Pancreas (tissue), 10 donors: ENCODE measurements at regions not wholly inside any gene's neighbourhood (a gene's known extent, or its start where the extent isn't known, plus 50 kb on each side); places are given as distances from the start of the nearest gene placed in this dataset.

Experiments
- ATAC-seq, 4 donors: fragments of 200-7000 bp; cut with Tn5 transposase; one replicate each; pipeline versions ENCODE4 v1.8.0 to v1.9.1; 2020; ENCODE audit warnings: mild to moderate bottlenecking in 4 of 4, moderate library complexity in 4 of 4
- DNase-seq, 6 donors: peaks; one replicate each; pipeline ENCODE4 v3.0.0-alpha.2; 2020
- FAIRE-seq: peaks from 2 replicates; lab custom pipeline; 2012; peaks lifted over from hg19 to GRCh38; lab: Jason Lieb, UNC
- H3K27ac ChIP-seq, 4 donors: fragments of 200-600 bp; sonication (generic); 1 replicate in 3 of 4; 2 replicates in 1 of 4; pipeline versions ENCODE4 v1.5.0 to v1.8.0; 2020
- H3K27me3 ChIP-seq, 4 donors: fragments of 200-600 bp; one replicate each; pipeline ENCODE4 v1.8.0; 2021
- H3K36me3 ChIP-seq, 3 donors: fragments of 200-600 bp; sonication (generic) in 1 of 3; one replicate each; pipeline versions ENCODE4 v1.5.0 to v1.8.0; 2020 to 2021
- H3K4me1 ChIP-seq, 3 donors: fragments of 200-600 bp; one replicate each; pipeline ENCODE4 v1.8.0; 2021
- H3K4me3 ChIP-seq, 4 donors: fragments of 200-600 bp; sonication (generic) in 2 of 4; one replicate each; pipeline versions ENCODE4 v1.5.0 to v1.8.0; 2020 to 2021
- H3K9me3 ChIP-seq, 4 donors: fragments of 200-600 bp; one replicate each; pipeline ENCODE4 v1.8.0; 2021
- CTCF ChIP-seq, 4 donors: fragments of 200-600 bp; sonication (generic) in 3 of 4; IDR thresholded peaks; one replicate each; pipeline versions ENCODE4 v1.5.0 to v1.8.0; 2021; ENCODE audit warnings: antibody characterized with exemption in 4 of 4
- WGBS, 2 donors: extraction: QIAGEN DNeasy Blood & Tissue Kit; methylation state at CpG; one replicate each; pipeline ENCODE4 v1.1.7; 2013; 5-methylcytosine and 5-hydroxymethylcytosine counted together
- intact Hi-C, 3 donors: fragments of 100-400 bp; cut with DNase I; formaldehyde crosslinking; loops; one replicate each; pipeline versions ENCODE4 v1.11.1 to v1.14.2; 2022
- donor health status: healthy with polysubstance abuse.
- donor health status: DM: no; HTN: no; CAD: no; lungs with moderate emphysema.
- donor health status: DM: no; HTN: no; CAD: no.
- donor health status: control.
- donor health status: control.
- donor health status: Bipolar disorder and iron deficiency.
- donor health status: DM: yes; HTN: yes; CAD: no.
- donor health status: DM: no; HTN: no; CAD: no.
- donor health status: DM: no; HTN: no; CAD: no.
- donor health status: DM: yes; HTN: yes; CAD: no.

GRCh38 chr5:40309851-40310250 is 369.9 kb upstream of the PTGER4 start:
- ATAC-seq (no peak), DNase-seq (no peak), FAIRE-seq (no peak)
- Histone ChIP-seq H3K9me3 (no peaks in the 10 kb centered on the region), H3K4me1 (no peaks in the 10 kb centered on the region), H3K27ac (no peak overlapping the region), H3K4me3 (no peak overlapping the region), H3K27me3 (no peaks in the 10 kb centered on the region), H3K36me3 (no peaks in the 10 kb centered on the region)
- intact Hi-C loops = no loop called here
- WGBS, 2 donors = 88 to 91% methylated on average over 2 of the region's 2 CpGs
- no peak for TF ChIP-seq CTCF (IDR thresholded peaks at IDR 0.05)

DNA sequence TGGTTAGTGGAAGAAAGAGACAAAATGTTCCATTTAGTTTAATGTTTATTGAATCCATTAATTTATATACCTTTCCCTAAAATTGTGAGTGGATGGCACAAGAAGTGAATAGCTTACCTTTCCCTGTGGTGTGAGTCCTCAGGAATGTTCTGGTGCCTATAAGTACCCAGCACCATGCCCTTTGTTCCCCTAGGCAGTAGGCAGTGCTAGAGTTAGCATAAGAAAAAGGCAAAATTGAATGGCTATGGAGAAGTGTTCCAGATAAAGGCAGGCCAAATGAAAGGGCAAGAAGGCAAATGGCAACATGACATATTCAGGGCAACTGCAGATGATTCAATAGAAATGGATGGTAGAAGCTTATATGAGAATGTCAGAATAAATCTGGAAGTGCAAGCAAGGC is 370.8 kb upstream of the PTGER4 start:
- no peak for TF ChIP-seq CTCF (IDR thresholded peaks at IDR 0.05)
- Histone ChIP-seq H3K9me3 (no peaks in the 10 kb centered on the region), H3K4me3 (no peak overlapping the region), H3K27ac (no peak overlapping the region), H3K4me1 (no peaks in the 10 kb centered on the region), H3K27me3 (no peaks in the 10 kb centered on the region), H3K36me3 (no peaks in the 10 kb centered on the region)
- no peak for FAIRE-seq
- intact Hi-C loops = no loop called here
- no peak for ATAC-seq
- DNase-seq = no peak

GRCh38 chr5:40307920-40308319 is 371.8 kb upstream of the PTGER4 start:
- FAIRE-seq = no peak

DNA sequence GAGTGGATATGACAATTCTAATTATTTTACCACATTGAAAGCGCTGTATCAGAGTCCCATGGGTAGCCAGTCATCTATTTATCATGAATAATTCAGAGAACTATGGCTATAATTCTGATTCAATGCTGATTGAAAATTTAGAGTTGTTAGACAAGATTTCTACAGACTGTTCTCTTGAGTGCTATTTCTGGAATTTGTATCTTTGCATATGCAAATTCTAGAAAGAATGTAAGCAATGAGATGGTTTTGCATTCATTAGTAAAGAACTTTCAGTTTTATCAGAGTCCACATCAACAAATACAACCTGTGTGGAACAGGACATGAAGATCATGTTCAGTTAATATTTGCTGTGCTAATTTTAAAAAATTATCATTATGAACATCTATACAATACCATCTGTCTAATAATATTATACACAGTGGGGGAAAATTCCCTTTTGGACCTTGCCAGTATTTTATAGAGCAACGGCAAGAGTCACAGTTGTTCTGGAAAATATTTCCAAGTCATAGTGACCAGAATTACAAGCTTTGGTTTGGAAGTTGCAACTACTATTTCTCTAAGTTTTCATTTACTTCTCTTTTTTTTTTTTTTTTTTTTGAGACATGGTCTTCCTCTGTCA is 372.7 kb upstream of the PTGER4 start:
- Histone ChIP-seq H3K27me3 (no peaks in the 10 kb centered on the region), H3K9me3 (no peaks in the 10 kb centered on the region), H3K4me3 (no peak overlapping the region), H3K27ac (no peak overlapping the region), H3K36me3 (no peaks in the 10 kb centered on the region), H3K4me1 (no peaks in the 10 kb centered on the region)
- FAIRE-seq (no peak), DNase-seq (no peak), ATAC-seq (no peak)
- intact Hi-C loops = no loop called here
- 77 to 86% methylated on average over 2 of the region's 2 CpGs for WGBS, 2 donors
- TF ChIP-seq CTCF (IDR thresholded peaks at IDR 0.05) = no peak

More at GRCh38 chr5:40307920-40308319, 371.8 kb upstream of the PTGER4 start:
- no peak overlapping the region for H3K4me3 ChIP-seq
- no peak overlapping the region for H3K27ac ChIP-seq
- no peaks in the 10 kb centered on the region for H3K9me3 ChIP-seq
- H3K27me3 ChIP-seq = no peaks in the 10 kb centered on the region
- intact Hi-C loops = no loop called here
- DNase-seq (no peak), ATAC-seq (no peak)
- no peak for TF ChIP-seq CTCF (IDR thresholded peaks at IDR 0.05)
- H3K4me1 ChIP-seq = no peaks in the 10 kb centered on the region
- H3K36me3 ChIP-seq = no peaks in the 10 kb centered on the region

GRCh38 chr5:40292006-40292405 is 387.7 kb upstream of the PTGER4 start:
- DNase-seq (no peak), FAIRE-seq (no peak), ATAC-seq (no peak)
- no peak overlapping the region for H3K27ac ChIP-seq
- no peaks in the 10 kb centered on the region for H3K36me3 ChIP-seq
- WGBS, 2 donors = 80 to 88% methylated on average over 3 of the region's 3 CpGs
- no peak overlapping the region for H3K4me3 ChIP-seq
- H3K27me3 ChIP-seq = no peaks in the 10 kb centered on the region
- TF ChIP-seq CTCF (IDR thresholded peaks at IDR 0.05) = no peak
- intact Hi-C loops = no loop called here
- H3K9me3 ChIP-seq = no peaks in the 10 kb centered on the region
- no peaks in the 10 kb centered on the region for H3K4me1 ChIP-seq
